ENCODE measurements at regions not wholly inside any gene's neighbourhood (a gene's known extent, or its start where the extent isn't known, plus 50 kb on each side); places are given as distances from the start of the nearest gene placed in this dataset.
"Not testable (repeated sequence)": the region's sequence is repeated elsewhere in the genome, so short reads cannot be mapped to it uniquely, and the experiment has no call there.

GRCh38 chr6:33892581-33893346, 89.0 kb upstream of the MLN start:
- DNase-seq, result no peak

DNA sequence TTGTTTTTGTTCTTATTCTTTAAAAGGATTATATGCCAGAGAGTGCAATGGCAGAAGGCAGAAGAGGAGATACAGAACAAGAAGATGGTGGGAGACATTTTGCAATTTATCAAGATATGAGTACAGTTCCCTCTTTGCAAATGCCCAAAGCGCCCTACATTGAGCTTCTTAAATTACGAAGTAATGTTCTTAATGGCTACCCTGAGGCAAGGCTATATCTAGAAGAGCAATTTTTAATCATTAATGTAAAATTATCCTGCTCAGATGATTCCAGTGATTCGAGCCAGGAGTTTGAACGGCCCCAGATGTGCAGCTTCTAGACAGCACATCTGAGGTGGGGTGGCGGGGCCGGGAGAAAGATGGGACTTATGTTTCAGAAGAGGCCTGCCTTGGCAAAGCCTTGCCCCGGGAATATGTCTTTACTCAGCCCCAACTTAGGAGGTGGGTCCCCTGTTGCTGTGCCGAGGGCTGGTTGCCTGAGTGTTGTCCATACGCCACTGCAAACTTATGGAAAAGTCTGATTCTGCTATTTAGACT, 84.9 kb upstream of the MLN start:
- DNase-seq, result no peak

- DNase-seq, result no peak
Measured at GRCh38 chr6:33888183-33888582, 84.4 kb upstream of the MLN start.

DNA sequence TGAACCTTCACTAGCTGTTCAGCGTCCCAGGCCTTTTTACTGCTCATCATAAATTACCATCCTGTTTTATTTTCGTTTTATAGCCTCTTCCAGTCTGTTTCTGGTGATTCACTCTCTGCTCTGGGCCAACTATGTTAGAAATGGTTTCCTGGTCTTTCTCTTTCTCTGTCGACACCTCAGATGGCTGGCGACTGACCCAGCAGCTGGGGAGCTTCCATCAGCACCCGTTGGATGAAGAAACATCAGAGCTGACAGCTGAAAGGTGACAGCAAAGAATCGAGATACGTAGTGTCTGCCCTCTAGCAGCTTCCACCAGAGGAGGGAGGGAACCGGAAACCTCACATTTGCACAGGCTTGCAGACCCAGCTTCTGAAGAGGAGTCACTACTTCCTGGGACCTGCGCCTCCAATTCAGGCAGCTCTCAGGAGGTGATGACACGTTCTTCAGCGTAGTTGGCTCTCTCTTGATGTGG, 82.9 kb upstream of the MLN start:
- peak; percentile 44 for DNase-seq

DNA sequence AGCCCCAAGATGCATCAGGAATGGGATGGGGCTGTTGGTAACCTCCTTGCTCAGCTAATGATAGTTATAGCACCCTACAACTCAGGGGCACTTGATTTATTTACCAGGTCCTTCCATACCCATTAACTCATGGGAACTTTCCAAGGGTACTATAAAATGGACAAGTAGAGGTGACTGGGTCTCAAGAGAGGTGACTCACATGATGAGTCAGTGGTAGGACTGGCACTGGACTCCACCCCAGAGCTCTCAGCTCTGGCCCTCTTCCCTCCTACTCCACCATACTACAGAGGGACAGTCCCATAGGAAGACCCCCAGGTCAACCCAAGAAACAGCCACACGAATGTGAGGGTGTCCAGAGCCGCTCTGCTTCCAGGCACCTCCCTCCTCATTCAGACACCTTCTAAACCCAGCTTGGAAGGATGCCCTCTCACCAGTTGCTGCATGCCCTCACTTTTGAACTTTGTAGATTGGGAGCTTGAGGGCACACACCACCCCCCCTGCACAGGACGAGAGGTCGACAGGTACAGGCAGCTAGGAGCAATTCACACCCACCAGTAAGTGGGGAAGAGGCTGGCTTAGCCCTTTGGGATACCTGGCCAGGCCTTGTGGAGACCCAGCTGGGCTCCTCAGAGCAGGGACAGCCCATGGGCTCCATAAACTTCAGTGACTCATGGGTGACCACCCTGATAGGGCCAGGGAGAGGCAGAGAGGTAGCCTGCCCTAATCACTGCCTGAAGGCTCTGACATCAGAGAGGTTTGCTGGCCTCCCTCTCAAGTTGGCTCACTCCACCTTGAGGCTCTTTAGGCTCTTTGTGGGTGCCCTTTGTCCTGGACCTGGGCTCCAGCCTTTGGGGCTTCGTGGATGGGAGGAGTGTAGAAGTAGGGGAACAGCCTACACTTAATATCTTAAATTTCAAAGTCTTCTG, 81.6 kb upstream of the MLN start:
- no peak for DNase-seq

GRCh38 chr6:33883621-33884020, 79.8 kb upstream of the MLN start:
- DNase-seq, result not testable (repeated sequence)

- DNase-seq, result no peak
Measured at GRCh38 chr6:33882154-33882553, 78.4 kb upstream of the MLN start.

- DNase-seq, result no peak
Measured at GRCh38 chr6:33880766-33881165, 77.0 kb upstream of the MLN start.

GRCh38 chr6:33880104-33880678, 76.4 kb upstream of the MLN start:
- no peak for DNase-seq

DNA sequence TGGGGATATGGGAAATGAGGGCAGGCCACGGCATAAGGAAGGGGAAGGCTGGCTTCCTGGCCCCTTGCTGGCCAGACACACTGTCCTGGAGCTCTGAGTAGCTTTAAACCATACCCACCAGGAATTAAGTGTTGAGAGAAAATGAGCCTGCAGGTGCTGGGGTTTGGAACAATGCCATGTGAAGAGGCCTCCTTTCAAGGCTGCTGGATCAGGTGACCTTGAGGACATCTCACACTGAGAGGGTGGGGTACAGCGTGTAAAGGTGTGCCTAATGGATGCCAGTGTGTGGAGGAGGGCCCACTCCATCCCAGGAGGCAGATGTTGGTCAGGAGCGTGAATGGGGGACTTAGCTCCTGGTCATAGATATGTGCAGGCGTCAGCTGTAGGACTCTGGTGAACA, 74.8 kb upstream of the MLN start:
- DNase-seq, result no peak

DNA sequence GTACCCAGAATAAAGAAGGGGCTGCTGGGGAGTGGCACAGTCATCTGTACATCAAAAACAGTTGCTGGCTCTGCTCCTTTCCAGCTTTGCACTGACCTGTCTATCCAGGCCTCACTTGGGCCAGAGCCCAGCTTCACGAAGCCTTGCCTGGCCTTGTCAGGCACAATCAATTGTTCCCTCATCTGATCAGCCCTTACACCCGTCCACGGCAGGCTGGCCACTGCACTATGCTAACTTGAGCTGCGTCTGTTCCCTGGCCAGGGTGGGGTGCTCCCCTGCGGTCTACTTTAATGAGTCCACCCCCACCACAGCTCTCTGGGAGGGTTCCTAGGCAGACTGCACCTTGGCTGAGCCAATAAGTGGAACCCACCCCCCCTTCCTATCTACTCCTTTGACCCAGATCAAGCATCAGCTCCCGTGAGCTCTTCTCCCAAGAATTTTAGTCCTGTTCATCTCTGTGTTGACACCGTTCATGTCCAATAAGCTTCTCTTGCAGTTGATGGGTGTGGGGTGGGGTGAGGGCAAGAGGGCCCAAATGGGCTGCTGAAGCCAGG, 74.3 kb upstream of the MLN start:
- DNase-seq, result no peak

GRCh38 chr6:33875696-33876095, 71.9 kb upstream of the MLN start:
- DNase-seq, result no peak

DNA sequence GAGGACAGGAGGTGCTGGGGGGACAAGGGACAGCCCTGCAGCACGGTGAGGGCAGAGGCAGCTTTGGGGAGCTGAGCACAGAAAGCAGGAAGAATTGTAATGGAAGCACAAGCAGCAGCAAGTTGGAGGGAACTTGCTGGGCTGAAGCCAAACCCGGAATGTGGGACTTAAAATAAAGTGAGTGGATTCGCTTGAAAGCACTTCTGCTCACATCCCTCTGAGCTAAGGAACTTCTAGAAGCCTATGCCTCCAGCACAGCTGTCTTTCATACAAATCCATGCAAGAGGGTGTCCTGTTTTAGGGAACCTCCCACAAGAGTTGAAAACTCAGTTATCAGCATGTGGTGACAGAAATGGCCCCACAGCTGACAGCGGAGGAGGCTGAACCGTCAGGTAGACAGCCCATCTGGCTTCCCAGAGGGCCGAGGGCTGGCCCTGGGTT, 71.4 kb upstream of the MLN start:
- DNase-seq, result no peak

DNA sequence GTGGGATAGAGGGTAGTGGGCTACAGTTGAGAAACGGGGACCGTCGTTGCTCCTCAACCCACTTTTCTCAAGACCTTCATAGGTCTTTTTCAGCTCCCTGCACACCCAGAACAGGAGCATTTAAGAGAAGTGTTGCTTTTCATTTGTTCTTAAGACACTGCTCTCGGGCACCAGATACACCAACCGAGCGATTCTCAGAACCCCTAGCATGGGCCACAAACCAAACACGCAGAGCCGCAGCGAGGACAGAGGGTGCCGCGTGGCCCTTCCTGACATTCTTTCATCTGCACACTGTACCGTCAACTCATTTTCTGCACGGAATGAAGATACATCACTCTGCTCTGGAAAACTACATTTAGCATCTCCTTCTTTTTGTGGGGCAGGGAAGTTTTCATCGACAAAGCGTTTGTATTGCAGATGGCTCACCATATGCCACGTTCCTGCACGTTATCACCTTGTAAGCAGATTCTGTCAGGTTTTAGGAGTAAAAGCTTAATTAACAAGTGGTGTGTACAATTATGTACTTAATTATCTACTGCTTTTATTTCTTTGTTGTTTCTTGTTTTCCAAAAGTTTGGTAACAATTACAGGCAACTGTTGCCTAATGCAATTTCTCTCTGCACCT, 70.4 kb upstream of the MLN start:
- DNase-seq, result no peak

DNA sequence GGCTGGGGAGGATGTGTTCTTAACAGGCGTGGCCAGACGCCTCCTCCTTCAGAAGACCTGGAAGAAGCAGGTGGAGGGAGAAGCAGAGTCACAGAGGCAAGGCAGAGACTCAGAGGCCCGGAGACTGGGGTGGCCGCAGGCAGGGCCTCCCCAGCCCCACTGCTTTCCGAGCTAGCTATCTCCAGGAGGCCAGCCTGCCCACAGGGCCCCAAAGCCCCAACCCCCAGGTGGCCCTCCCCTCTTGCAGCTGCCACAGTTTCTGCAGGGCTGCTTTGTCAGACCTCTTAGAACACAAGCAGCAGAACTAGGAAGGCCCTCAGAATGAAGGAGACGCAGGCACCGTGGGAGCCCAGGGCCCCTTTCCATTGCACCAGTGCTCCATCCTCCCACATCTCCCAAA, 69.0 kb upstream of the MLN start:
- DNase-seq, result no peak

- DNase-seq, result no peak
Measured at GRCh38 chr6:33869826-33870423, 66.1 kb upstream of the MLN start.

DNA sequence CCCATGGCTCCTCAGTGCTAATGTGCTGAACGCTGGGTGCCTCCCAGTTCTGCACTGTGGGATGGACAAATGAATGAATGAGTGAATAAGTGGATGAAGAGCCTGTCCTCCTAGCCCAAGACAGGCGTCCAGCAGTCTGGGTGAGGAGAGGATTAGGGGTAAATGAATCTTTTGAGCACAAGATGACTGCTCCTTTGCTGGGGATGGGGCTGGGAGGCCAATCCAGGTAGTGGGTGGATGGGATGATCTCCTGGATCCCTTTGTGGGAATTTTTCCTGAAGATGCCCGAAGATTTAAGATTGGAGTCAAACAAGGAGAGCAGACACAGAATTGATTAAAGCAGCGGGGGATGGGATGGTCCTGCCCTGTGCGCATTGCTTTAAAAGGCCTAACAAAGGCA, 65.3 kb upstream of the MLN start:
- no peak for DNase-seq

DNA sequence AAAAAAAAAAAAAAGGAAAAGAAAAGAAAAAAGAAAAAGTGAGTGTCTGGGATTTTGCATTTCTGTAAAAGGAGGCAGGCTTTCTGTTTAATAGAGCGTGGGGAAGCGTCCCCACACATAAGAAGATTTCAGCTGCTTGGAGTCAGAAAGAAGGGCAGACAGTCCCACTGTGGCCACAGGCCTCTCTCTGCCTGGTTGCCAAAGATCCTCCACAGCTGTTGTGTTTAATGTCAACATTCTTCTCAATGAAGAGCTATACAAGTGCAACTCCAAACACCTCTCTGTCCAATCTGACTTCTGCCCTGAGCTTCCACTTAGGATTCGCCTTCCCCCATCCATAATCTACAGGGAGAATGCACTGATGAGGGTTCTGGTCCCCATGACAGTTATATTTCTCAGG, 64.3 kb upstream of the MLN start:
- DNase-seq, result no peak

DNA sequence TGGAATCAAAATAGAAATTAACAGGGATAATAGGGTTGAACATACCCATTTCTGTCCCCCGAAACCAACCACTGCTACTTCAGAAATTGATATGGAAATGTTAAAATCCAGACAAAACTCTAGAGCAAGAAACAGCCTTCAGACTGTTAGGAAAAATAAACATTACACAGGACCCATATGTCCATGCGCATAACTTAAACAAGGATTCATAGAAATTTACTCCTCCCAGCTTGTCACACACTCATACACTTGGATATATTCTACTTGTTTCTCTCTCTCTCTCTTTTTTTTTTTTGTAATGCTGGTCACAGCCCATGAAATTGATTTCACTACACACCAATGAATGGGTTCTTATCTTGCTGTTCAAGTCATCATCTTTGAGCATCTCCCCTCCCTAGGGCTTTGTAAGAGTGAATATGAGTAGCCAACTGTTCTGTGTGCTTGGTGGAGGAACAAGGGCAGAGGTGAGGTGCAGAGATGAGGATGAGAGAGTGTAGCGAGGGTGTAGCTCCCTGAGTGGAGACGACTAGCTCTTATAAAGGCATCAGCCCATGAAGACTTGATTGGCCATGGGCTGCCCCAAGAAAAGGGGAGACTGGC, 61.8 kb upstream of the MLN start:
- no peak for DNase-seq

DNA sequence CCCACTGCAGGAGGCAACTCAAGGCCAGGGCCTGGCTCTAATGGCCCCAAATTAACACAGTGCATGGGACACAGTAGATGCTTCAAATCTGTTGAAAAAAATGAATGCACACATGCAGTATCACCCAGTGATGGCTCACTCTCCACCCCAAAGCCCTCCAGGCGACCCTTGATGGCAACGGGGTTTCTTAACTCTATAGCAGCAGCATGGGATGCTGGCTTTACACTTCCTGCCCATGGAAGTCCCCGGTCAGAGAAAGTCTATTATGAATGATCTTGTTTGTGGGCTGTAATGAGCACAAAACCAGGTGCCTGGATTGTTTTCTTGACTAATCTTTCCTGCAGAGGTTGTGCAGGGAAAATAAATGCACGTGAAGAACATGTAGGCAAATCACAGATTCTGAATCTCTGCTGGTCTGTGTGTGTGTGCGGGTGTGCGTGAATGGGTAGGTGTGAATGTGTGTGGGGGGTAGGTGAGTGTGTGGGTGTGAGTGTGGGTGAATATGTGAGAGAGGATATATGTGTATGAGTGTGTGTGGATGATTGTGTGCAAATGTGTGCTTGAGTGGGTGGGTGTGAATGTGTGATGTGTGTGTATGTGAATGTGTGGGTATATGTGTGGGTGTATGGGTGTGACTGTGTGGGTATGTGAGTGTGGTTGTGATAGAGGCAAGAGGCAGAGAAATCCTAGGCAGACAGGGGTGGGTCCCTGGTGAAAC, 60.1 kb upstream of the MLN start:
- peak; percentile 28 for DNase-seq

DNA sequence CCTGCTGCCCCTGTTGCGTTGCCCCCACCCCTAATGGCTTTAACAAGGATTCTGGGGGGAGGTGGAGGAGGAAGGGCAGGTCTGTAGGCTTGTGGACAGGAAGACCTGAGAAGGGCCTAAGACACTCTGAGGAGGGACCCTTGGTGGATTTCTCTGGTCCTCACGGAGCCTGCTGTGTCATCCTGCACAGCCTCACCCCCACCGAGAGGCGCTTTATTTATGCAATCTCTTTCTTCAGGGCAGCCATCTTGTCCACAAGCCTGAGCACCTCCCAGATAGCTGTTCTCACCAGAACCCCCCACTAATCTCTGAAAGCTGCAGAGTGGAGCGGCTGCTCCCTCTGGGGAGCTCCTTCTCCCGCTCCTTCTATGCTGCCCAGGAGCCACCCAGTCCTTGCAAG, 59.3 kb upstream of the MLN start:
- no peak for DNase-seq

All from activated CD4-positive, alpha-beta T cell treated with anti-CD3 and anti-CD28 coated beads, Interleukin-10, Interleukin-2, amounts not matched to agents 100 ng/mL and 50 ng/mL, durations not matched to agents 16 hours and 8 hours (primary cell).